ENCODE measurements at regions not wholly inside any gene's neighbourhood (a gene's known extent, or its start where the extent isn't known, plus 50 kb on each side); places are given as distances from the start of the nearest gene placed in this dataset.

GRCh38 chr9:94159069-94159939, 75.0 kb downstream of the PTPDC1 start:
- Histone ChIP-seq H3K4me3 (no peak overlapping the region), H3K9me3 (replicated peaks) (no peaks in the 10 kb centered on the region), H3K27me3 (no peaks in the 10 kb centered on the region), H3K4me1 (peaks cover 9% of the 10 kb centered on the region; the same call in 1 of the 2 replicates), H3K27ac (no peak overlapping the region), H3K36me3 (no peaks in the 10 kb centered on the region)
- DNase-seq, result no peak

DNA sequence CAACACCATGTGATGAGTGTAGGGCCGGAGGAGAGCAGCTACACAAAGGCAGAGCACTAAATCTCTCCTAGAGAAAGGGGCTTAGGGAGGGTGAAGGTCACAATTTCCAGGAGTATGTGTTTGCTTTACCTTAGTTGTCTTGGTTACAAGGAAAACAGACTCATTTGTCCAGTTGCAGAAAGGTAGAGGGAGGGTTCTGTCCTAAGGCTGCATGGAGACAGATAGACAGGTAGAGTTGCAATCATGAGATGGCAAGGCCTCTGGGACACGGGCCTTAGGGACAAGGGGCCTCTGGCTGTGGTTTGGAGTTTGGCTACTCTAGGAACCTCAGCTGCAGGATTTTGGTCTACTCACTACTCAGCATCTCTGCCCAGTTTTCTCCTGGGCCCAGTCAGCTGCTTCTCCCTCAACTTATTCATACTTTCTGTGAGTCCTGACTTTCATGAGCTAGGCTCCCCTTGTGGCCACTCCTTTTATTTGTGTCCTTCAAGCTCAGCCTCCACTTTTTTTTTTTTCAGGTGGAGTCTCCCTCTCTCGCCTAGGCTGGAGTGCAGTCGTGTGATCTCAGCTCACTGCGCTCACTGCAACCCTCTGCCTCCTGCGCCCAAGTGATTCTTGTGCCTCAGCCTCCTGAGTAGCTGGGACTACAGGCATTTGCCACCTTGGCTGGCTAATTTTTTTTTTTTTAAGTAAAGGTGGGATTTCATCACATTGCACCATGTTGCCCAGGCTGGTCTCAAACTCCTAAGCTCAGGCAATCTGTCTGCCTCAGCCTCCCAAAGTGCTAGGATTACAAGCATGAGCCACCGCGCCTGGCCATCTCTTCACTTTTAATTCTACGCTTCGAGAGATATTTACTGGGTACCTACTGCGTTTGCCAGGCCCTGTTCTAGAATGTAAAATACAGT, 76.6 kb downstream of the PTPDC1 start:
- no peaks in the 10 kb centered on the region for H3K27me3 ChIP-seq
- no peak overlapping the region for H3K27ac ChIP-seq
- no peaks in the 10 kb centered on the region for H3K36me3 ChIP-seq
- H3K4me1 ChIP-seq, result peaks cover 9% of the 10 kb centered on the region; the same call in 1 of the 2 replicates
- no peaks in the 10 kb centered on the region for H3K9me3 ChIP-seq (replicated peaks)
- no peak for DNase-seq
- no peak overlapping the region for H3K4me3 ChIP-seq

GRCh38 chr9:94161673-94162072, 77.4 kb downstream of the PTPDC1 start:
- peaks cover 7% of the 10 kb centered on the region; the same call in 1 of the 2 replicates for H3K4me1 ChIP-seq
- H3K27me3 ChIP-seq, result no peaks in the 10 kb centered on the region
- no peak overlapping the region for H3K27ac ChIP-seq
- no peaks in the 10 kb centered on the region for H3K36me3 ChIP-seq
- DNase-seq, result no peak
- H3K9me3 ChIP-seq (replicated peaks), result no peaks in the 10 kb centered on the region
- H3K4me3 ChIP-seq, result no peak overlapping the region

- Histone ChIP-seq H3K9me3 (replicated peaks) (no peaks in the 10 kb centered on the region), H3K27ac (no peak overlapping the region; the same call in 1 of the 2 replicates), H3K27me3 (no peaks in the 10 kb centered on the region), H3K4me3 (no peak overlapping the region), H3K36me3 (0 out of 2 replicates have a peak, but pooled peaks cover 7% of the 10 kb centered on the region), H3K4me1 (peaks cover 3% of the 10 kb centered on the region; the same call in 1 of the 2 replicates)
- no peak for DNase-seq
Measured at GRCh38 chr9:94164806-94165549, 80.7 kb downstream of the PTPDC1 start.

DNA sequence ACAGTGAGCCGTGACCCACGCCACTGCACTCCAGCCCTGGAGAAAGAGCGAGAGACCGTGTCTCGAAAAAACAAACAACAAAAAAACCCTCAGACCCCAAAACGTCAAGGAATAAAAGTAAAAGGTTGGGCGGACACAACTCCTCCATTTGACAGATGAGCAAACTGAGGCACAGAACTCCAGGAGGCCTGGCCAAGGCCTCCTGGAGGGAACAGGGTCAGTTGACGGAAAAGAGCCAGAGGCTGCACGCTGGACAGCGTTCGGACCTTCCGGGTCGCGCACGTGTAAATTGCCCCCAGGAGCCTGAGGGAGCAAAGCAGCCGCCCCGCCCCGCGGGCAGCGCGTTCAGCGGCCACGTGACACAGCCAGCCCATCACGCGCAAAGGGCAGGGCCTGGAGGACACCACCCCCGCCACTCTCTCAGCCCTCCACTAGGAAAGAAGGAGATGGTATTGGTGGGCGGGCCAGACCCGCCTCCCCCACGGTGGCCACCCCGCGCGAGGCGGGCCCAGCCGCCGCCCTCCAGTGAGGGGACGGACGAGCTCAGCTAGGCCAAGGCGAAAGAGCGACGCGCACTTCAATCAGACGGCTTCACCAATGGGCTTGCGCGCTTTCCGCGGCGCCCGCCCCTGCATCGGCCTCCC, 81.5 kb downstream of the PTPDC1 start:
- no peaks in the 10 kb centered on the region for H3K9me3 ChIP-seq (replicated peaks)
- peak; percentile 99 for DNase-seq
- H3K4me1 ChIP-seq, result peaks cover 3% of the 10 kb centered on the region; the same call in 1 of the 2 replicates
- peak overlapping the region; percentile 96; the same call in 1 of the 2 replicates for H3K27ac ChIP-seq
- peak overlapping the region; percentile 95 for H3K4me3 ChIP-seq
- no peaks in the 10 kb centered on the region for H3K27me3 ChIP-seq
- H3K36me3 ChIP-seq, result peaks cover 7% of the 10 kb centered on the region; the same call in 1 of the 2 replicates

DNA sequence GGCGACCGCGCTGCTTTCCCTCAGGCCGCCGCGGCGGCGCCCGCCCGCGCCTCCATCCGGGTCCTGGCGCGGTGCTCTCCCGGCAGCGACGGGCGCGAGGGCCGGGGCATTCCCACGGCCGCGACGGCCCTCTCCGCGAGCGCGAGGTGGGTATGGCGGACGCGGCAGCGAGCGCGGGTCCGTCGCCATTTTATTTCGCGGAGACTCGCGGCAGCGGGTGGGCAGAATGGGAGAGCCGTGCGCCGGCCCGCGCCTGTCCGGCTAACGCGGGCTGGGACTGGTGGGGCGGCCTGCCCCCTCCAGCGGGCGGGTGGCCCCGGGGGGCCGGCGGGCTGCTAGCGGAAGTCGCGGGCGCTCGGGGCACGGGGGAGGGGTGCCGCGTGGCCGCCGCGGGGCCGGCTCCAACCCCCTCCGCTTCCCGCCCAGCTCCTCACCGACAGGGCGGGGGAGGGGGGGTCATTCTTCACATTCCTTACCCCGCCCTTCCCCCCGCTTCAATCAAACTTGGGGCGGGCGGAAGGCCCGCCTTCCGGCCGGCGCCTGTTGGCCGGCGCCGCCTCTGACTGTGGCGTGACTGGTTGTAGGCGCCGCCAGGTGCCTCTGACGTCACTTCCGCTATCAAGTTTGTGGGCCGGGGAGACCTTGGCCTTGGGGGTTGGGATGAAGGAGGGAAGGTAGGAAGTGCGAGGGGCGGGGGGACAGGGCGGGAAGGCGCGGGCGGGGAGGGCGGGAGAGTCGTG, 82.1 kb downstream of the PTPDC1 start:
- DNase-seq, result peak; percentile 100
- Histone ChIP-seq H3K9me3 (replicated peaks) (no peaks in the 10 kb centered on the region), H3K36me3 (peaks cover 13% of the 10 kb centered on the region), H3K4me1 (peaks cover 3% of the 10 kb centered on the region; the same call in 1 of the 2 replicates), H3K27me3 (no peaks in the 10 kb centered on the region), H3K27ac (peak overlapping the region; percentile 96), H3K4me3 (peak overlapping the region; percentile 95)

GRCh38 chr9:94166976-94167346, 82.7 kb downstream of the PTPDC1 start:
- Histone ChIP-seq H3K4me1 (peaks cover 3% of the 10 kb centered on the region; the same call in 1 of the 2 replicates), H3K27me3 (no peaks in the 10 kb centered on the region), H3K4me3 (peak overlapping the region; percentile 95), H3K27ac (peak overlapping the region; percentile 96), H3K36me3 (peaks cover 19% of the 10 kb centered on the region), H3K9me3 (replicated peaks) (no peaks in the 10 kb centered on the region)
- DNase-seq, result no peak

- Histone ChIP-seq H3K9me3 (replicated peaks) (no peaks in the 10 kb centered on the region), H3K4me1 (peaks cover 3% of the 10 kb centered on the region; the same call in 1 of the 2 replicates), H3K36me3 (peaks cover 23% of the 10 kb centered on the region), H3K4me3 (peak overlapping the region; percentile 95), H3K27me3 (no peaks in the 10 kb centered on the region), H3K27ac (peak overlapping the region; percentile 96)
- no peak for DNase-seq
Measured at GRCh38 chr9:94167376-94167890, 83.2 kb downstream of the PTPDC1 start.

- no peaks in the 10 kb centered on the region for H3K27me3 ChIP-seq
- no peak for DNase-seq
- peak overlapping the region; percentile 95 for H3K4me3 ChIP-seq
- no peaks in the 10 kb centered on the region for H3K9me3 ChIP-seq (replicated peaks)
- peaks cover 3% of the 10 kb centered on the region; the same call in 1 of the 2 replicates for H3K4me1 ChIP-seq
- peaks cover 32% of the 10 kb centered on the region for H3K36me3 ChIP-seq
- H3K27ac ChIP-seq, result no peak overlapping the region; the same call in 1 of the 2 replicates
Measured at GRCh38 chr9:94168203-94169000, 84.1 kb downstream of the PTPDC1 start.

DNA sequence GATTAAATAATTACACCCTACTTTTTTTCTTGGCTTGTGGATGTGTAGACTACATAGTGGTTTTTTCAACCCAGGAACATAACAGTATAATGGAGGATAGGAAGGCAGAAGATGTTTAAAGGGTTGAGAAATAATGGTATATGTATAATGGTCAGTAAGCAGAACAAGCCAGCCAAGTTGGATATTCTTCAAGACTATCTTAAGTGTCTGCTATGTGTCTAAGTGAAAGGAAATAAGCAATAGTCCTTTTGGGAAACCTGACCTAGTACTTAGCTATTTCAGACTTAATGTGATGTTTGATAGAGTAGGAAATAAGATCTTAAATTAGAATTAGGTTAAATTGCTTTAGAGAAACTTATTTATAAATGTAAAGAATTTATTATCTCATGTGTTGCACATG, 85.7 kb downstream of the PTPDC1 start:
- no peak overlapping the region for H3K27ac ChIP-seq
- no peaks in the 10 kb centered on the region for H3K27me3 ChIP-seq
- no peaks in the 10 kb centered on the region for H3K9me3 ChIP-seq (replicated peaks)
- H3K4me1 ChIP-seq, result peaks cover 3% of the 10 kb centered on the region; the same call in 1 of the 2 replicates
- peaks cover 47% of the 10 kb centered on the region for H3K36me3 ChIP-seq
- DNase-seq, result no peak
- H3K4me3 ChIP-seq, result no peak overlapping the region

DNA sequence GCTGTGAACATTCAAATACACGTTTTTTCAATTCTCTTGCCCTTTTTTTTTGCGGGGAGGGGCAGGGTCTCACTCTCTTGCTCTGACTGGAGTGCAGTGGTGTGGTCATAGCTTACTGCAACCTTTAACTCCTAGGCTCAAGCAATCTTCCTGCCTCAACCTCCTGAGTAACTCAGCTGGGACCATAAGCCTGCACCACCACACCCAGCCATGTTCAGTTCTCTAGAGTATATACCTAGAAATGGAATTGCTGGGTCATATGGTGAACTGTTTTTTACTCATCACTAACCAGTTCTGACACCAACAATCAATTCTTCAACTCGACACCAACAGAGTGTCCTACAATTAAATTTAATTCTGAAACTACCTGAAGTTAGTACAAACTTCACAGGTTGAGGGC, 85.5 kb upstream of the ZNF169 start:
- Histone ChIP-seq H3K36me3 (peaks cover 83% of the 10 kb centered on the region), H3K27me3 (no peaks in the 10 kb centered on the region), H3K4me1 (peaks cover 3% of the 10 kb centered on the region; the same call in 1 of the 2 replicates), H3K4me3 (no peak overlapping the region), H3K27ac (no peak overlapping the region), H3K9me3 (replicated peaks) (no peaks in the 10 kb centered on the region)
- no peak for DNase-seq

- peaks cover 3% of the 10 kb centered on the region; the same call in 1 of the 2 replicates for H3K4me1 ChIP-seq
Measured at GRCh38 chr9:94174164-94174563, 84.9 kb upstream of the ZNF169 start.

More at GRCh38 chr9:94174164-94174563, 84.9 kb upstream of the ZNF169 start:
- H3K9me3 ChIP-seq (replicated peaks), result no peaks in the 10 kb centered on the region
- H3K27me3 ChIP-seq, result no peaks in the 10 kb centered on the region
- no peak for DNase-seq
- H3K27ac ChIP-seq, result no peak overlapping the region
- peaks cover 86% of the 10 kb centered on the region for H3K36me3 ChIP-seq
- H3K4me3 ChIP-seq, result no peak overlapping the region

All from SJCRH30 (cell line).